SK-N-SH treated with all-trans-retinoic acid at 6 μM for 48 hours (cell line): ENCODE measurements at regions not wholly inside any gene's neighbourhood (a gene's known extent, or its start where the extent isn't known, plus 50 kb on each side); places are given as distances from the start of the nearest gene placed in this dataset.

Source experiments
- ATAC-seq: fragments of 200-7000 bp; cut with Tn5 transposase; 3 replicates; pipeline ENCODE4 v1.9.1; 2020; ENCODE audit warnings: mild to moderate bottlenecking, moderate library complexity
- BACH2 ChIP-seq: fragments of 250-450 bp; sonication (Bioruptor Pico); IDR thresholded peaks from 2 replicates; pipeline ENCODE4 v1.9.0; 2021; ENCODE audit warnings: mild to moderate bottlenecking, borderline replicate concordance
- CREB5 ChIP-seq: fragments of 250-450 bp; sonication (Bioruptor Pico); IDR thresholded peaks from 2 replicates; pipeline ENCODE4 v1.5.1; 2020; ENCODE audit warnings: low read depth, mild to moderate bottlenecking, moderate library complexity
- CSDC2 ChIP-seq: fragments of 250-450 bp; sonication (Bioruptor Pico); IDR thresholded peaks from 2 replicates; pipeline ENCODE4 v1.5.0; 2020; ENCODE audit warnings: mild to moderate bottlenecking, moderate library complexity
- ESRRG ChIP-seq: fragments of 250-450 bp; sonication (Bioruptor Pico); IDR thresholded peaks from 2 replicates; pipeline ENCODE4 v1.6.1; 2021; ENCODE audit warnings: mild to moderate bottlenecking
- GLIS3 ChIP-seq: fragments of 250-450 bp; sonication (Bioruptor Pico); IDR thresholded peaks from 2 replicates; pipeline ENCODE4 v1.5.0; 2020; ENCODE audit warnings: mild to moderate bottlenecking, moderate library complexity
- ISL1 ChIP-seq: fragments of 250-450 bp; sonication (Bioruptor Pico); IDR thresholded peaks from 2 replicates; pipeline ENCODE4 v2.1.2; 2022; ENCODE audit warnings: mild to moderate bottlenecking, moderate library complexity
- PATZ1 ChIP-seq: fragments of 250-450 bp; sonication (Bioruptor Pico); IDR thresholded peaks from 2 replicates; pipeline ENCODE4 v1.8.0; 2020; ENCODE audit warnings: mild to moderate bottlenecking, moderate library complexity, borderline replicate concordance
- POU6F1 ChIP-seq: fragments of 250-450 bp; sonication (Bioruptor Pico); IDR thresholded peaks from 2 replicates; pipeline ENCODE4 v1.8.0; 2021; ENCODE audit warnings: low read depth, mild to moderate bottlenecking, moderate library complexity, borderline replicate concordance
- PPARA ChIP-seq: fragments of 250-450 bp; sonication (Bioruptor Pico); IDR thresholded peaks from 2 replicates; pipeline ENCODE4 v1.5.0; 2020; ENCODE audit warnings: mild to moderate bottlenecking, borderline replicate concordance
- RARB ChIP-seq: fragments of 250-450 bp; sonication (Bioruptor Pico); IDR thresholded peaks from 2 replicates; pipeline ENCODE4 v1.8.0; 2021; ENCODE audit warnings: mild to moderate bottlenecking, moderate library complexity
- SNAI2 ChIP-seq: fragments of 250-450 bp; sonication (Bioruptor Pico); IDR thresholded peaks from 2 replicates; pipeline ENCODE4 v1.5.0; 2020; ENCODE audit warnings: mild to moderate bottlenecking, moderate library complexity
- TCF4 ChIP-seq: fragments of 250-450 bp; sonication (Bioruptor Pico); IDR thresholded peaks from 2 replicates; pipeline ENCODE4 v1.8.0; 2021; ENCODE audit warnings: mild to moderate bottlenecking, moderate library complexity, borderline replicate concordance
- TOX ChIP-seq: fragments of 250-450 bp; sonication (Bioruptor Pico); IDR thresholded peaks from 2 replicates; pipeline ENCODE4 v1.8.0; 2021; ENCODE audit warnings: mild to moderate bottlenecking, moderate library complexity, borderline replicate concordance
- TSHZ2 ChIP-seq: fragments of 250-450 bp; sonication (Bioruptor Pico); IDR thresholded peaks from 2 replicates; pipeline ENCODE4 v1.5.0; 2020; ENCODE audit warnings: mild to moderate bottlenecking, moderate library complexity
- ZC3H10 ChIP-seq: fragments of 250-450 bp; sonication (Bioruptor Pico); IDR thresholded peaks from 2 replicates; pipeline ENCODE4 v1.5.1; 2021; ENCODE audit warnings: mild to moderate bottlenecking, moderate library complexity
- ZFP3 ChIP-seq: fragments of 250-450 bp; sonication (Bioruptor Pico); IDR thresholded peaks from 2 replicates; pipeline ENCODE4 v1.5.0; 2020; ENCODE audit warnings: mild to moderate bottlenecking, moderate library complexity
- ZNF565 ChIP-seq: fragments of 450-650 bp; formaldehyde crosslinking; conservative IDR thresholded peaks from 2 replicates; pipeline ENCODE4 v1.5.0; 2020; ENCODE audit warnings: low read depth, mild to moderate bottlenecking, moderate library complexity
- ZNF70 ChIP-seq: fragments of 450-650 bp; formaldehyde crosslinking; IDR thresholded peaks from 2 replicates; pipeline ENCODE4 v1.5.0; 2020; ENCODE audit warnings: mild to moderate bottlenecking, moderate library complexity
- ZNF8 ChIP-seq: fragments of 450-650 bp; formaldehyde crosslinking; IDR thresholded peaks from 2 replicates; pipeline ENCODE4 v1.5.0; 2020; ENCODE audit warnings: mild to moderate bottlenecking, moderate library complexity

GRCh38 chr10:125554016-125554703 is 128.8 kb downstream of the TEX36 start:
- no peak for ATAC-seq

GRCh38 chr10:125553091-125553490 is 129.9 kb downstream of the TEX36 start:
- TF ChIP-seq CREB5 (no peak), ESRRG (no peak), PATZ1 (no peak), POU6F1 (CRISPR knock-in tag) (no peak), TSHZ2 (CRISPR knock-in tag) (no peak), ISL1 (CRISPR knock-in tag) (no peak), ZC3H10 (CRISPR knock-in tag) (no peak), ZNF70 (no peak), TCF4 (CRISPR knock-in tag) (no peak), RARB (CRISPR knock-in tag) (no peak), ZNF8 (CRISPR knock-in tag) (no peak), ZFP3 (CRISPR knock-in tag) (no peak)
- ATAC-seq, result no peak

More at GRCh38 chr10:125554016-125554703, 128.8 kb downstream of the TEX36 start:
- TF ChIP-seq CSDC2 (CRISPR knock-in tag), result no peak
- no peak for TF ChIP-seq ZNF565
- TF ChIP-seq BACH2 (CRISPR knock-in tag), result no peak
- no peak for TF ChIP-seq PPARA
- no peak for TF ChIP-seq TSHZ2 (CRISPR knock-in tag)
- no peak for TF ChIP-seq SNAI2 (CRISPR knock-in tag)
- no peak for TF ChIP-seq PATZ1
- no peak for TF ChIP-seq ZC3H10 (CRISPR knock-in tag)
- no peak for TF ChIP-seq ZNF8 (CRISPR knock-in tag)
- TF ChIP-seq ZNF70, result no peak
- TF ChIP-seq GLIS3 (CRISPR knock-in tag), result no peak
- TF ChIP-seq TOX, result no peak
- no peak for TF ChIP-seq ESRRG
- TF ChIP-seq, all 23 proteins: peak for 0
